ENCODE measurements at regions not wholly inside any gene's neighbourhood (a gene's known extent, or its start where the extent isn't known, plus 50 kb on each side); places are given as distances from the start of the nearest gene placed in this dataset.

- no peak for FAIRE-seq
- peak; percentile 72 to 85 for ATAC-seq
- WGBS (ENCODE audit: missing lambda C conversion rate): 37% methylated on average over 20 of the region's 36 CpGs
- peak; percentile 31 to 61 for DNase-seq (ENCODE audit: low read depth in 1 of 2, low spot score in 1 of 2)
- no peak overlapping the region for H3K4me3 ChIP-seq
- CTCF ChIA-PET: interaction anchor here (1.4 kb wide), 1 partner anchor 16 kb away, joined by 3 read pairs; no protein-coding TSS in a partner anchor
- no peak for TF ChIP-seq E2F6 (IDR thresholded peaks at IDR 0.05; ENCODE audit: borderline replicate concordance, low read depth)
- TF ChIP-seq MAX (IDR thresholded peaks at IDR 0.05): 0 out of 2 replicates have a peak, but pooled peaks have one; percentile 7
- peak; percentile 22; the same call in 1 of the 2 replicates for TF ChIP-seq GATA3 (IDR thresholded peaks at IDR 0.05; ENCODE audit: borderline replicate concordance)
- TF ChIP-seq MAFK (IDR thresholded peaks at IDR 0.05; ENCODE audit: partially characterized antibody): no peak
- H3K4me2 ChIP-seq: peak overlapping the region; percentile 69
- no peaks in the 10 kb centered on the region for H3K9me3 ChIP-seq
- H3K27ac ChIP-seq: peak overlapping the region; percentile 66 to 85
- POLR2A ChIA-PET: interaction anchor here (0.7 kb wide), 1 partner anchor 431 kb away, joined by 3 read pairs; the partner anchor contains the start of gene SLC8B1
- peaks cover 22% of the 10 kb centered on the region for H3K4me1 ChIP-seq
Observed at GRCh38 chr12:113766131-113766878, 199.8 kb downstream of the RBM19 start.

GRCh38 chr12:113764661-113765060 lies 201.5 kb downstream of the RBM19 start:
- Histone ChIP-seq H3K9me3 (no peaks in the 10 kb centered on the region), H3K4me2 (no peak overlapping the region), H3K4me1 (peaks cover 22% of the 10 kb centered on the region), H3K27ac (no peak overlapping the region), H3K4me3 (no peak overlapping the region)
- no peak for TF ChIP-seq HOXB13 (CRISPR knock-in tag; IDR thresholded peaks at IDR 0.05; ENCODE audit: low read depth)
- no peak for TF ChIP-seq EP300 (IDR thresholded peaks at IDR 0.05)
- TF ChIP-seq HOXA7 (CRISPR knock-in tag; IDR thresholded peaks at IDR 0.05): no peak
- WGBS (ENCODE audit: missing lambda C conversion rate): 86% methylated on average over 10 of the region's 10 CpGs
- ChIA-PET POLR2A (no interaction called here), CTCF (no interaction called here)
- no peak for ATAC-seq
- no peak for DNase-seq (ENCODE audit: low read depth in 1 of 2, low spot score in 1 of 2)
- FAIRE-seq: no peak

- TF ChIP-seq HES2 (IDR thresholded peaks at IDR 0.05) (no peak), REST (IDR thresholded peaks at IDR 0.05) (no peak), ZC3H11A (IDR thresholded peaks at IDR 0.05) (no peak), POLR2AphosphoS2 (conservative IDR thresholded peaks at IDR 0.05; ENCODE audit: low read length) (no peak), KDM1A (IDR thresholded peaks at IDR 0.05; ENCODE audit: low read depth) (no peak), PBX3 (IDR thresholded peaks at IDR 0.05) (no peak), CBX8 (IDR thresholded peaks at IDR 0.05) (no peak)
- H3K27ac ChIP-seq: no peak overlapping the region
- CTCF ChIA-PET: no interaction called here
- no peak for ATAC-seq
- DNase-seq (ENCODE audit: low read depth in 1 of 2, low spot score in 1 of 2): no peak
- peaks cover 22% of the 10 kb centered on the region for H3K4me1 ChIP-seq
- FAIRE-seq: no peak
- POLR2A ChIA-PET: no interaction called here
- H3K4me2 ChIP-seq: no peak overlapping the region
- no peaks in the 10 kb centered on the region for H3K9me3 ChIP-seq
- H3K4me3 ChIP-seq: no peak overlapping the region
- 83% methylated on average over 17 of the region's 17 CpGs for WGBS (ENCODE audit: missing lambda C conversion rate)
Observed at GRCh38 chr12:113762882-113763816, 203.0 kb downstream of the RBM19 start.
